GM18507 (cell line): ENCODE measurements at regions not wholly inside any gene's neighbourhood (a gene's known extent, or its start where the extent isn't known, plus 50 kb on each side); places are given as distances from the start of the nearest gene placed in this dataset.
"Not testable (repeated sequence)": the region's sequence is repeated elsewhere in the genome, so short reads cannot be mapped to it uniquely, and the experiment has no call there.

Source experiments
- DNase-seq: peaks from one replicate; pipeline ENCODE4 v3.0.0; 2011; ENCODE audit warnings: low read depth; ENCODE audit not compliant: insufficient read length; ENCODE audit errors: extremely low spot score
- FAIRE-seq: peaks from 2 replicates; lab custom pipeline; 2011; peaks lifted over from hg19 to GRCh38; lab: Jason Lieb, UNC

- DNase-seq, result no peak
- no peak for FAIRE-seq
Measured at GRCh38 chr3:153910387-153910786, 210.8 kb upstream of the ARHGEF26 start.

- no peak for DNase-seq
- FAIRE-seq, result no peak
Measured at GRCh38 chr3:153911116-153911515, 210.1 kb upstream of the ARHGEF26 start.

DNA sequence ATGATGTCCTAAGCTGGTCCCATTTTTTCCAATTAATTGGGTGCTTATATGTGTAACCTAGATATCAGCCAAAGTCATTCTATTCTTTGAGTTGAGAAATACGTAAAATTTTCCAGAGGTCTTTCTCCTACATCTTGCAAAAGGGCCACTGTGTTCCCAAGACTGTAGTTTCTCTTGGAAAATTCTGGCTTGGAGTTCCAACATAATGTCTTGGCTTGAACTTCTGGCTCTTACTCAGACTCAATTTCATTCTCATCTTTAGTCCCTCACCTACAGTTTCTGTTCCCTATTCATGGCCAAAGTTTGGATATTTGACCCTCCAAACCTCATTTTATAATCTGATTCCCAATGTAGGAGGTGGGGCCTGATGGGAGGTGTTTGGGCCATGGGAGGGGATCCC, 201.4 kb upstream of the ARHGEF26 start:
- FAIRE-seq (no peak), DNase-seq (no peak)

DNA sequence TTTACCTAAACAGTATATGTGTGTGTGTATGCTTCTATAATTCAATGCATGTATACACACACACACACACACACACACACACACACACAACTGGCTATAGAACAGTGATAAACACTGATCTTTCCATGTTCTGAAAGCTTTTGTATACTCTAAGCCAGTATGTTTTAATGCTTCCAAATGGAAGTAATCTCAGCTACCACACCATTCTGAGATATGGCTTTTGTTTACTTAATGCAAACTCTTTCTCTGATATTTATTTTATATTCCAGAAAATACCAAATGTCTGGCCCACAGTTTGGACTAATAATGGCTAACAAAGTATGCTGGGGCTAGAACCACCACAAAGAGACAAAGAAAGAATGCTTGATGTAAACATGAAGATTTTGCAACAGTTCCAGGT, 199.4 kb upstream of the ARHGEF26 start:
- FAIRE-seq (no peak), DNase-seq (no peak)

DNA sequence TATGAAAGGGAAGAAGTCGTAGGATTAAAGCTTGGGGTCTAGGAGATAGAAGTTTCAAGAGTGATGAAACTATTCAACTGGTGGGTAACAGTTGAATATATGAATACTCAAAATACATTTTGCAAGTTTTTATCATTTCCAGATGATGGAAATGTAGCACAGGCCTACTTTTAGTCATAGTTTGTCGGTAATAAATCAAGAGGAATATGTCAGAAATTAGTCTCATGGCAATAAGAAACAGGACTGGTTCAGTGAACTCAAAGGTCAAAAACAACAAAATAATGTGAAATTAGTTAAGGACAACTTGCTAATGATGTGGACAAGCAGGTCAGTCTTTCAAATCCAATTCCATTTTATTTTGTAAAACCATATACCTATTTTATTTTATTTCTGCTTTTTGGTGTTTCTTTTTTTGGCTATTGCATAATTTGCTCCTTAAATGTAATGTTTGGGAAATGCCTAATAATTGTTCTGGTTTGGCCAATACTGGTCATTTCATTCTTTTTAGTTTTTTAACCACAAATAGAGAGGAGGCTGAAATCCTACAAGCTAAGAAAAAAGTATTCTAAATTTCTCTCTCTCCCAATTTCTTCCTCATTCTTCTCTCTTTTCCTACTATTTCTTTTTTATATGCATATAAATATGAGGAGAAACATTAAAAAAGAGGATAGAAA, 195.2 kb upstream of the ARHGEF26 start:
- FAIRE-seq (no peak), DNase-seq (no peak)

- FAIRE-seq, result peak; percentile 87
- DNase-seq, result peak; percentile 2
Measured at GRCh38 chr3:153927107-153927506, 194.1 kb upstream of the ARHGEF26 start.

DNA sequence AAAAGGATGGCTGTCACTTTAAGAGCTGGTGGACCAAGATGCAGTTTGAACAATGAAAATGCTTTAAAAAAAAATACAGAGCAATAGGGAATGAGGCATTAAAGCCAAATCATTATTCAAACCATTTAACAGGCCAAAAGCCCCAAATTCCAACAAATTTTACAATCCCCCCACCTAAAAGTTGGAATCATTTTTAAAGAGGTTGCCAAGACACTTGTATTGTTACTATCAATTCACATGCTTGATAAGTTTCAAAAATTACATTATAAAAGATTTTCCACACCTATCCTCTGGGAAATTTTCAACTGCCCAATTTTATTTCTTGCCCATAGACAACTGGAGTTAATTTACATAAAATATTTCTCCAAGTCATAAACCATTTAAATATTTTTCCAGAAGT, 192.3 kb upstream of the ARHGEF26 start:
- FAIRE-seq (no peak), DNase-seq (no peak)

DNA sequence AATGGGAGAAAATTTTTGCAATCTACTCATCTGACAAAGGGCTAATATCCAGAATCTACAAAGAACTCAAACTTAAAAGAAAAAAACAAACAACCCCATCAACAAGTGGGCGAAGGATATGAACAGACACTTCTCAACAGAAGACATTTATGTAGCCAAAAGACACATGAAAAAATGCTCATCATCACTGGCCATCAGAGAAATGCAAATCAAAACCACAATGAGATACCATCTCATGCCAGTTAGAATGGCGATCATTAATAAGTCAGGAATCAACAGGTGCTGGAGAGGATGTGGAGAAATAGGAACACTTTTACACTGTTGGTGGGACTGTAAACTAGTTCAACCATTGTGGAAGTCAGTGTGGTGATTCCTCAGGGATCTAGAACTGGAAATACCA, 187.7 kb upstream of the ARHGEF26 start:
- not testable (repeated sequence) for DNase-seq, FAIRE-seq

DNA sequence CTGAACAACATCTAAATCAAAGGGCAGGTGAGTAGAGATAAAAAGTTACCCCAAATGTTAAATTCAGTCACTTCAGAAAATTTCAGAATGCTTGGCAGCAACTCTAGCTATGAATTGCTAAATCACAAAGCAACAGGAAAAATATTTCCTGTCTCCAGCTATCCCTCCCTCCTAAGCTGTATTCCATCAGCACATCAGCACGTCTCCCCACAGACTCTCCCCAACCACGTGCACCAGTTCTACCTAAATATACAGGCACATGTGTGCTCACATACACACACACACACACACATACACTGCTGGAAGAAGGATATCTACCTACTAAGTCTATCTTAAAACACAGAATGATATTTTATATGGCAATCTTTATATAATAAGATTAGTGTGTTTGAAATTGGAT, 177.1 kb upstream of the ARHGEF26 start:
- no peak for DNase-seq
- FAIRE-seq, result no peak

DNA sequence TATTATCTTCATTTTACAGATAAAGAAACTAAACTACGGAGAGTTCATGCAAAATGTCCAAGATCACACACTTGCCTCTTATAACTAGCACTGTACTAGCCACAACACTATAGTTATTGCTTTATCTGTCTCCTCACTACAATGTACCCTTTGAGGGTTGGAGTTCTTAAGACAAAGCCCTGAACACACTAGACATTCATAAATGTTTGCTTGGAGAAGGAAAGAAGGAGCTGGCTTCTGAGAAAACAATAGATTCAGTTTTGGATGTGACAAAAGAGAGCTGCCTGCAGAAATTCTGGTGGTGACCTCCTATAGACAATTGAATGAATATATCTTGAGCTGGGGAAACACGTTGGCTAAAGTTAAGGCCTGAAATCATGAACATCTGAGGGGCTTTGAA, 169.9 kb upstream of the ARHGEF26 start:
- no peak for DNase-seq
- FAIRE-seq, result no peak

DNA sequence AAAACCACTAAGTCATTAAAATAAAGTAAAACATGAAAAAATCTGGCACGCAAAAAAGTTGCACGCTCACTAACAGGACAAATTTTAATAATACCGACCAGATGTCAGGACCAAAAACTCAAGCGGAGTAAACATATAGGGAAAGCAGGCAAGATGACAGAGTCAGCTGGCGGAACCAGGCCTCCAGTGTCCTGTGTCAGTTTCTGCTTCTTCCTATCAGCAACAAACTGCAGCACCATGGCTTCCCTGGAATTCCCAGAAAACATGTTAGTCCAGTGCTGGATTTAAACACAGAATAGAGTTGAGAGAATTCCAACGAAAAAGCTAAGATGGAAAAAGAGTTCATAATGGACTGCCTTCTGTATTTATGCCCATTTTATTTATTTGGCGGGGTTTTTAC, 169.1 kb upstream of the ARHGEF26 start:
- FAIRE-seq (no peak), DNase-seq (no peak)

DNA sequence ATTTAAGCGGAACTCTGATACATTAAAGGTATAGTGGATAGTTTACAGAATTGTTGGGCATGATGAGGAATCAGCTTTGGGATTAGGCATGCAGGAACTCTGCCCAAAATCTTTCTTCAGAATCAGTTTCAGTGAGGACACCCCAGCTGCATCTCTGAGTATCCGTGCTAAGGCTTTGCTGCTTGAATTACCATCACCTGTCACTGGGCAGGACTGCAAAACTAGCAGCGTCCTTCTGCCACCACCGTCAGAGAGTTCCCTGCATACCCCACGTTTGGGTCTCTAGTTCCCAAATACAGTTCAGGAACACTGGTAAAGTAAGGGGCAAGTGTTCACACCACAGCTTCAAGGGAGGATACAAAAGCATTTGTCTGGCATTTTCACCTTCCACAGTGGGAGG, 164.6 kb upstream of the ARHGEF26 start:
- DNase-seq (no peak), FAIRE-seq (no peak)

- FAIRE-seq (no peak), DNase-seq (no peak)
Measured at GRCh38 chr3:153957421-153957820, 163.8 kb upstream of the ARHGEF26 start.

DNA sequence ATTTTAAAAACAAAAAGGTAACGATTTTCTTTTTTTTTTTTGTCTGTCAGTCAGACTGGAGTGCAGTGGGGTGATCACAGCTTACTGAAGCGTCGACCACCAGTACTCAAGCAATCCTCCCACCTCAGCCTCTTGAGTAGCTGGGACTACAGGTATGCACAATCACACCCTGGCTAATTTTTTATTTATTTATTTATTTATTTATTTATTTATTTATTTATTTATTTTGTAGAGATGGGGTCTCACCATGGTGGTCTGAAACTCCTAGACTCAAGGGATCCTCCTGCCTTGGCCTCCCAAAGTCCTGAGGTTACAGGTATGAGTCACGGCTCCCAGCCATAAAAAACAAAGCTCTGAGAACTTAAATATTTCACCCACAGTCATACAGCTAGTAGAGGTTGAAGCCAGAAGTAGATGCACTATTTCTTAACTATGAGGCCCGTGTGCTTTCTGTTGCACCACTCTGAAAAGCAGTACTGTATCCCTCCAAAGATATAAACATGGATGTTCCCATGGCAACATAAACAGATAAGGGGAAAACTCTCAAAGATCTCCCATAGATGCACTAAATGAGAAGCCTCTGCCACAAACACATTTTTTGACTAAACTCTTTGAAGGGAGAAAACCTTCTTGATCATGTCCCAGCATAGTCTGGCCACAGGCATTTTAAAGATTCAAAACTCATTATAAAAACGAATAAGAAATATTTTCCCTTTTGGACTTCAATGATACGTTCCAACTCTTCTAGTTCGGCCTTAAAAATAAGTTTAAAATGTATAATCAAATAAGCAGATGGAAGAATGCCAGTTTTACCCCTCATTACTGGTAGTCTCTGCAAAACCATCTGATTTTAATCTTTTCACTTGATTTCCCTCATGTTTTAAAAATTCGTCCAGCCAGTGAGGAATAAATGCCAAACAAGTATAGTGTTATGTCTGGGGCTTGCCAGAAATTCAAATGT, 162.3 kb upstream of the ARHGEF26 start:
- DNase-seq, result no peak
- no peak for FAIRE-seq

DNA sequence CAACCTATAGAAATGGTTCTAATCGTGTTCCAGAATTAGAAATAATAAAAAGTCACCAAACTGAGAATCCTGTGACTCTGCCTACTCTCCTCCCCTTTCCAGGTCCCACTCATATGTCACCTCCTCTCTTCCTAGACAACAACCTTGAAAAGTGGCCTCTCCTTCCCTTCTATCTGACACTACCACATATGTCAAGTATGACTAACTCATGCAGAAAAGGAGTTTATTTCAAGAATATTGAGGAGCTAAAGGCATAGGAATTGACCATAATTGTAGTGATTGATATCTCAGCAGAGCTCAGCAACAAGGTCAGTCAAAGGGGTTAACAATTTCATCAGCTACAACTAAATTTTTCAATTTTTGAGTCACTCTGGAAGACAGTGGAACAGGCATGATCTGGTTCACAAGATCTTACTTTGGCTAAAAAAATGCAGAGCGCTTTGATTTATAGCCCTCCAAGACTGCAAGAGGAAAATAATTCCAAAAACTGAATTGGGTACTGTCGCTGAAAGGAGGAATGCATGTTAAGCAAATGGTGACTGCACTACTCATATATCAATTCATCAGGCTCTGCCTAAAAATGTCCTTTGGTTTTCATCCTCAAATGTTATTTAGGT, 160.6 kb upstream of the ARHGEF26 start:
- FAIRE-seq (no peak), DNase-seq (no peak)

- DNase-seq, result no peak
- no peak for FAIRE-seq
Measured at GRCh38 chr3:153961494-153961893, 159.7 kb upstream of the ARHGEF26 start.

- FAIRE-seq (no peak), DNase-seq (no peak)
Measured at GRCh38 chr3:153963012-153963411, 158.2 kb upstream of the ARHGEF26 start.

GRCh38 chr3:153967260-153967659, 153.9 kb upstream of the ARHGEF26 start:
- DNase-seq (no peak), FAIRE-seq (no peak)

GRCh38 chr3:153970047-153970446, 151.1 kb upstream of the ARHGEF26 start:
- FAIRE-seq (peak; percentile 83), DNase-seq (no peak)

GRCh38 chr3:153970741-153971347, 150.3 kb upstream of the ARHGEF26 start:
- peak; percentile 82 for FAIRE-seq
- DNase-seq, result no peak
